ENCODE measurements at regions not wholly inside any gene's neighbourhood (a gene's known extent, or its start where the extent isn't known, plus 50 kb on each side); places are given as distances from the start of the nearest gene placed in this dataset.

DNA sequence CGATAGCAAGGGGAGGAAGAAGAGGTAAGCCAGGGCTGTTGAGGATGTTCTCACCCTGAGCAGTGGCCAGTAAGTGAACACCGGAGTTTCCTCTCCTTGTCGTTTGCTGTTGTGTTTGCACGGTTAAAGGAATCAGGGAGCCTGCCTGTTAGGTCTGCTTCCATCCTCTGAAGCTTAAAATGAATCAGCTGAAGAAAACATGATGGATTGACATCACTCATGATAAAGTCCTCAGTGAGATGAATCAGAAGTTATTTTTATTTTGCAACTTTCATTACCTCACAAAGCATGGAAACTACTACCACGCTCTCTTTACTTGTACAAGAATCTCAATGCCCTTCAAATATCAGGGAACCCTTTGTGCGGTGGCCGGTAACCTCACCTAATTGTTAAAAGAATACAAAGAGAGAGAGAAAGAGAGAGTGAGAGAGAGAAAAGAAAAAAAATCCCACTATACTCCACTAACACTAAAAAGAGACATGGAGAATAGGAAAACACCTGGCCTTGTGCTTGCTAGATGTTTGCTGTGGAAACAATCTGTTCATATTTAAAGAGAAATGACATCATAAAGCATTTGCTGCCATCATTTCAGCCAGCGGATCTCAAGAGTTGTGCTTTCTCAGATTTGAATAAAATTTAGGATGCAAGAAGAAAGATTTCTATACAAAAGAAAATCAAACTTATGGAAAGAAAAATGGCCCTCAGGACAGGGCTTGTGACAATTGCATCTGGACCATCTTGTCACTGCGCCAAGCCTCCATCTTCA lies 441.6 kb upstream of the SALL1 start:
- no peak for TF ChIP-seq POLR2A (IDR thresholded peaks at IDR 0.05)
- TF ChIP-seq, protein P1, sequence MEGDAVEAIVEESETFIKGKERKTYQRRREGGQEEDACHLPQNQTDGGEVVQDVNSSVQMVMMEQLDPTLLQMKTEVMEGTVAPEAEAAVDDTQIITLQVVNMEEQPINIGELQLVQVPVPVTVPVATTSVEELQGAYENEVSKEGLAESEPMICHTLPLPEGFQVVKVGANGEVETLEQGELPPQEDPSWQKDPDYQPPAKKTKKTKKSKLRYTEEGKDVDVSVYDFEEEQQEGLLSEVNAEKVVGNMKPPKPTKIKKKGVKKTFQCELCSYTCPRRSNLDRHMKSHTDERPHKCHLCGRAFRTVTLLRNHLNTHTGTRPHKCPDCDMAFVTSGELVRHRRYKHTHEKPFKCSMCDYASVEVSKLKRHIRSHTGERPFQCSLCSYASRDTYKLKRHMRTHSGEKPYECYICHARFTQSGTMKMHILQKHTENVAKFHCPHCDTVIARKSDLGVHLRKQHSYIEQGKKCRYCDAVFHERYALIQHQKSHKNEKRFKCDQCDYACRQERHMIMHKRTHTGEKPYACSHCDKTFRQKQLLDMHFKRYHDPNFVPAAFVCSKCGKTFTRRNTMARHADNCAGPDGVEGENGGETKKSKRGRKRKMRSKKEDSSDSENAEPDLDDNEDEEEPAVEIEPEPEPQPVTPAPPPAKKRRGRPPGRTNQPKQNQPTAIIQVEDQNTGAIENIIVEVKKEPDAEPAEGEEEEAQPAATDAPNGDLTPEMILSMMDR (IDR thresholded peaks at IDR 0.05 in 8 of 11, conservative IDR thresholded peaks at IDR 0.05 in 3 of 11): no peak
